Amniotic epithelial cell (primary cell): ENCODE measurements at regions not wholly inside any gene's neighbourhood (a gene's known extent, or its start where the extent isn't known, plus 50 kb on each side); places are given as distances from the start of the nearest gene placed in this dataset.

Experiments used
- DNase-seq: peaks from one replicate; pipeline ENCODE4 v3.0.0-alpha.2; 2010; ENCODE audit warnings: low read depth

DNA sequence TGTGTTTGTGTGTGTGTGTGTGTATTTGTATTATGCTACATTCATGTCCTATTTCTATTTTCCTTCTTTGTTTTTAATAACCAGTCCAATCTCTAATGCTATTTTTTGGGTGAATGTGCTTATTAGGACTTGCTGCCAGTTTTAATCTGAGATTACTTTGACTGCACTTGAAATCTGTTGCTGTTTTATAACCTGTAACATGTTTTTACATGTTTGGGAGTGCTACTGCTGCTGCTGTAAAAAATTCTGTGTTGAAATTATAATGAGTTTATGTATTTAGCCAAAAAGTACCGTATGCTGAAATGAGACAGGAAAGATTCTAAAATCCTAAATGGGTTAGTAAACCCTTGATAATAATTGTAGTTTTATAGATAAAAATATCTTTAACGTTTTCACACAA, 104.7 kb upstream of the SSBP2 start:
- no peak for DNase-seq

DNA sequence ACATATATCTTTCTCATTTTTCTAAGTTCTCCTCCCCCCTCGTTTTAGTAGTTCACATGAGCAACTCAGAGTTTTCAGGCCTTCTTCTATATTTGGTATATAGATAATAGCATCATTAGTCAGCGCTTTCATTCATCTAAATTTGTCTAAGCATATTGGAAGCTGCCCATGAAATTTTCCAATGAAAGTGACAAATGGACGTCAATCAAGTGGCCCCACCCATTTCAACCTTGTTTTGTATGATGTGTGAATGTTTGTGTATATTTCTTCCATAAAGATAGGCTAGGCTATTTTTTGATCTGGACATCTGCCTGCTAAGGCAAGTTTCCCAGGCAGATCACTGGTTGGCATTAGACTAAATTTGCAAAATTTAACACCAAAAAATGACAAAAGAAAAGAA, 104.0 kb upstream of the SSBP2 start:
- no peak for DNase-seq

DNA sequence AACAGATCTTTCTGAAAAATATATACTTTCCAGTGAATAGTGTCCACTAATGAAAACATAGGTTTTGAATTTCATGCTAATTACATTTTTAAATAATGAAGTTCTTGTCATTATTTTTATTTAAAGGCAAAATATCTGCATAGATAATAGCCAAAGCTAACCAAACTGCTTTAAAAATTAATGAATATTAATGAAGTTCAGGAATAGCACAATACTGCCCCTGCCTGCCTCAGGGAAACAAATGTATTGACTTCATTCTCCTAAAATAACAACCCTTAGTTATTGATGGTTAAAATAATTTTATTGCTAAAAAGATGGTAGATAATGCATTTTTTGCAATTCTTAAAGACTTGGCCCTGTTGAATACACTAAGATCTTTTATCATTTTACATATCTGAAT, 103.6 kb upstream of the SSBP2 start:
- no peak for DNase-seq

DNA sequence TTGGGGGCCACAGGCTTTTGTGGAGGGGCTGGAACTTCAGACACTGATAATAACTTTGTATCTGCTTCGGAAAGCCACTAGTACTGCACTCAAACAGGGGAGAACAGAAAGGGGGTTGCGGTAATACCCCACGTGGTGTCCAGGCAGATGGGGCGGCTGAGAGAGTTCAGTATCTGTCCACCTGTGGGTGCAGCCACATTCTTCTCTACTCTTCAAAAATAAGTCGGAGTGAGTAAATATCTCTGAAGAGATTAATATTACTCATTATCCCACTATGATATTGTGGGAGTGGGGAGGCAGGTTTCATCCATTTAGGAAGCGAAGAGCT, 102.1 kb upstream of the SSBP2 start:
- no peak for DNase-seq

DNA sequence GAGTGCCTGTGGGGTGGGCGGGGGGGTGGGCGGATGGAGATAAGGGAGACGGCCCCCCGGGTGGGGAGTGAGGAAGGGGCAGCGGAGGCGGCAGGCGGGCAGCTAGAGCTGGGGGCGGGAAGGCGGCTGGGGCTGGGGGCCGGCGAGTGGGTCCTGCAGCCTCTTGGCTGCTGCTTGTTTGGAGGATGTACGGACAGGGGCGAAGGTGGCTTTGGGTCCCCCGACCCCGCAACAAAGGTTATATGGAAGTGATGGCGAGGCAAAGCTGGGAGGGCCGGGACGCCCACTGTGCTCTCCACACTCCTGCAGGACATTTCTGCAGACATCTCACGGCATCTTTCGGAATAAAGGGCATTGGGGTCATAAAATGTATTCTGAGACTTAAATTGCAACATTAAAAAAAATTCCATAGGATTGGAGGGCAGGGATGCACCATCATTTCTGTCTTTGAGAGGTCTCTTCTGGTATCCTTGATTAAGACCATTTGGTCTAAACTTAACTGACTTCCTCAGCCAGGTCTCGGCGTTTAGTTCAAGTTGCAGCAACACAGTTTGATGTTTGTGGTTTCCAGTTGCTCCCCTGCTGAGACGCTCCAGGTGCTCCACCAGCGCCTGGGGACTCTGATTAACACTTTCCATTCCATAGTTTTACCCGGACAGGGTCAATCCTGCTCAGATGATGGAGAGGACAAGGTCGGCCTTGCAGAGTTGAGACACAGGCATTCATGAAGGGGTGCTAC, 101.6 kb upstream of the SSBP2 start:
- DNase-seq = peak; percentile 37

DNA sequence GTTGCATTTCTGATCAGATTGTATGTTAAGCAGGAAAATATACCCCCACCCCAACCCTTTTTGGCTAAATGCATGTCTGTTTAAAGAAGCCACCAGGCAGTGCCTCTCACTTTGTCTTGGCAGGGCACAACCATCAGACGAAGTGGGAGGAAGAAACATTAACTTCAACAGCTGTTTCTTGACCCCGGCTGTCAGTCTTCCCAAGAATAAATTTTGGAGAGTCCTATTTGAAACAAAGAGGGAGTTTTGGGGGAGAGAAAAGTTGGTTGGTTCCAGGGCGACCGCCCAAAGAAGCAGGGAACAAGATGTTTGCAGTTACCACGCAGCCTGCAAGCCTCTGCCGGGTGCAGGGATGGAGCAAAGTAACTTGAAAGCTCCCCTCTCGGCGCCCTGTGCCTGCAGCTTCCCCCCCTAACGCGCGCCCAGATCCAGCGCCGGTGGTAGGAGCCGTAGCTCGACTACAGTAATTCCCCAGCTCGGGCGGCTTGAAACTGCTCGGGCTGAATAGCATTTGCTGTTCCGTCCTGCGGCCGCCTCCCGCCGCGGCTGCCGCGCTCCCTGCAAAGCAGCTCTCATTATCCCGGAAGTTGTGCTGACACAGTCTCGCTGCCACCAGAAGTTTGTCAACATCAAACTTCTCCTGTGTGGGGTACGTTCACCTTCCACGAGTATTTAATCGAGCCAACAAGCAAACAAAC, 100.7 kb upstream of the SSBP2 start:
- peak; percentile 93 for DNase-seq

DNA sequence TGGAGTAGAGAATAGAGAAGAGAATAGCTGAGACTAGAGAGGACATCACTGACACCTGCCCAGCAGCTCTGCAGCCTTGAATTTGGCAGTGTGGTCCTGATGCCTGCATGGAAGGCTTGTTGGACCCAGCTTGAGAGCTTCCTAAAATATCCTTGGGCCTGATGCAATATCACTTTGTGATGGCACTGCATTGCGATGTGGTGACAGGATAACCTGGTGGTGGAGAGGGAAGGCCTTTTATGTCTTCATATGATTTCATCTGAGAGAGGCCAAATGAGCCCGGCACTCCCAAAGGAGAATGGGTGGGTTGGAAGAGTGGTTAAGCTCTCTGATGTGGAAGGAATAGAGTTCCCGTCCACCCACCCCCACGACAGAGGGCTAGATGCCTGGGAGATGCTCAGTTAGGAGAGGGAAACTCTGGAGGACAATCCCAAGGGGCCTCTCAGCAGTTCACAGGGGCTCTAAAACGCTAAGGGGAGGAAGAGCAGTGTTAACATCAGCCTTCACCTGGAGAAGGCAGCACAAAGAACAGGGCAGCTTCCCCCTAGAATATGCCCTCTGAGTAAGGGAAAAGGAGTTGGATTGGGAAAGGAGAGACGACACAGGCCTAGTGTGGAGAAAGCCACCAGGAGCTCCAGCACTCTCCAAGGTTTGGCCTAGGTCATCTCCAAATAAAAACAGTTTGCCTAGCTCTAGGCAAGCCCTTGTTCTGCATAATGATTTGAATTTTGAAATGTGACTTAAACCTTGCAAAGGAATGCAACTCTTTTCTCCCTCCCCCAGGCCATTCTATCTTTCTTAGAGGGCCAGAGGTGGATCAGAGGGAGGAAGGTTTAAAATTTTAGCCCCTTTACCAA, 99.8 kb upstream of the SSBP2 start:
- DNase-seq = no peak

DNA sequence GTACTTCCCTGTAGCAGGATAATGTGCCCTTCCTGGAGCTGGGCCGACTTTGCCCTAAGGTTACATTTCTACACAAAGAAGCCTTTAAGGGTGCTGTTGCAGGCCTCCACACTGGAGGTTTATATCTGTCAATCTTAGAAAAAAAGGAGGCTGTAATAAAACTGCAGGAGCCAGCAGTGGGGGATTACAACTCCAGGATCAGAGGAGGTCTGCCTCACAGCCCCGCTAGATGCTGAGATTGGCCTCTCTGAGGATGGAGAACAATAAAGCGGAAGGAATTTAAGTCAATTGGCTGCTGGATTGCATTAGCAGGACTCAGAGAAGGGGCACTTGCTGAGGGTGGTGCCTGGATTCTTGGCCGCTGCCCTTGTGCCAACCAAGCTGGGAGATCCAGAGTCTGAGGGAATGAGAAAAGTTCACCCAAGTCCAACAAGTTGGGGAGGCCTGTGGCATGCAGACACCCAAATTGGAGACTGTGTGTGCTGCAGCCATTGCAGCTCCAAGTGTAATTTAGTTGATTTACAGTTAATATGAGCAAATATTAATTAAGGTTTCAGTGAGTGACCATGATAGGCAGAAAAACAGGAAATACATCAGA, 99.0 kb upstream of the SSBP2 start:
- no peak for DNase-seq

DNA sequence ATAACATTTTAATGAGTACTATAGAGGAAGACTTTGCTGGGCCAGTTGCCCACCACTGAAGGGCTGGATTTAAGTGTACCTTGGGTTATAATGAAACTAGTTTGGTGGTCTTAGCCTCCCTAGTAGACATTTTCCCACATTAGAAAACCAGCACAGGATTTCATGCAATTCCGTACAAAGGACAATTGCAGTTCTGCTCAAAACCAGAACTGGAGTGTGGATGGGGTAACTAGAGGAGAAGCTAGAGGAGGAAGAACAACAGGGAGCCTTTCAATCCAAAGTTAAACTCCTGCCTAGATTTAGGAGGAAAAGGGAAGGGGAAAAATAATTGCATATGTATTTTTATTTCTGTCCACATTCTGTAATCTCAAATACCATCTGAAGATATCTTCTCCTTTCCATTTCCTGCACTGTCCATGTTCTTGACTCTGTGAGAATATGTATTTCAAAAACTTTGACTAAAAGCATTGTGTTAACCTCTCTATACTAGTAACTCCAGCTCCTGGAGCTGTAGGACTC, 97.5 kb upstream of the SSBP2 start:
- peak; percentile 35 for DNase-seq

DNA sequence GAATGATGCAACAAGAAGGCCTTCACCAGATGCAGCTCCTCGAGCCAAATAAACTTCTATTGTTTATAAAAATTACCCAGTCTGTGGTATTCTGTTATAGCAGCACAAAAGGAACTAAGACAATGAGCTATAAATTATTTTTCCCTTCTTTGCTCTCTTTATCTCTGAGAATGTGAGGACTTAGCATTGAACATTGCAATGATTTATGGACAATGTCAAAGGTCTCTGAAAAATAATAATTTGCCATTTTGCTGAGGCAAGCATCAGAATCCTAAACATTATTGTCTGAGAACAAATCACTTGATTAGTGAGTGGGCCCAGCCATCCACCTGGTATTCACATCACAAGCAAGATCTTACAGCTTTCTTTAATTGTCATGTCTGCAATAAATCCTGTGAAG, 95.4 kb upstream of the SSBP2 start:
- no peak for DNase-seq

DNA sequence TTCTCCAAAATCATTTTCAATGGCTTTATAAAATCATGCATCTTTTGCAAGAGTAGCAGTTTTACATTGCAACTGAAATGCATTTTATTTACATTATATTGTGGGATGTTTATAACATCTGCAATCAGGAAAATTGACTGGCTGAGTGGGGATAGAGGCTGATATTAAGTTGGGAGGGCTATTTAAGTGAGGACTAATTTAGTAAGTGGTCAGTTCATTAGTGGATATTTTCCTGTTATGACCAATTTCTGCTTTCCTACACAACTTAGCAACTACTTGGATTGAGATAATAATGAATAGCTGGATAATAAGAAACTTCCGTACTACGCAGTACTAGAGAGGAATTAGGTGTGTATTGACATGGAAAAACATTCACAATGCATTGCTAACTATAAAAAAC, 92.9 kb upstream of the SSBP2 start:
- DNase-seq = no peak

DNA sequence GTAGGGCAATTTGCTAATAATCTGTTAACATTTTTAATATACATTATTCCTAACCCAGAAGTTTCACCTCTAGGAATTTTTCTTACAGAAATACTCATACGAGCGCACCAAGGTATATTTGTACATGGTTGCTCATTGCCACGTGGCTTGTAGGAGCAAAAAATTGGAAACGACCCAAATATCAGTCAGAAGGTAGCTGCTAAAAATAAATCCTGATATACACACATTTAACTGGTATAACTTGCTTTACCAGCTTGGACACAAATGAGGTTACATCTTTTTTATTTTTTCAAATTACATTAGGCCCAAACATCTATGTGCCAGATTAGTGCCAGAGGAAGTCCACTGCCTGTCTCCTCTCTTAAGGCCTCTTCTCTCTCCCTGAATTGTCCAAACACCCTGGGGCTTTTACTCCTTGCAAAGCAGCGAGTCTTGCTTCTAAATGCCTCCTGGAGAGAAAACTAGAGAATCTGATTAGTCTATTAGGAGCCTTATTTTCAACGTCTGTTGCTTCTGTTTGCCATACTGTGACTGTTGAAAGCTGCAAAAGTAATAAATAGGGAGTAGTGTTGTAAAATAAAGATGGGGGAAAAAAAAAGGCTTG, 92.0 kb upstream of the SSBP2 start:
- DNase-seq = no peak

DNA sequence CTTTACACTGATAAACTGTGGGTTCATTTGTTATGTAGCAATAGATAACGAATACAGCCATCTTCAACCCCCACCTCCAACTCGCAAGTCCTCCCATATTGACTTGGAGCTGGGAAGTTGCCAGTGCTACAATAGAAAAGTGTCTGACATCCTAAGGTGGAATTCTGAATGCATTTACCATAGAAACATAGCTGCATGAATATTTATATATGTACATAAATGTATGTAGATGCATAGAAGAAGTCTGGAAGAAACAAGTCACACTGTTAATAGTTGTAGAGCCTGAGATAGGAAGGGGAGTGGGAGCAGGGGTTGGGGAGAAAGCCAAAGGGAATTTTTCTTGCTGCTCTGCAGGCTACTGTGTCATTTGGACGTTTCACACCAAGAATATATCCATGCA, 88.1 kb upstream of the SSBP2 start:
- DNase-seq = no peak

DNA sequence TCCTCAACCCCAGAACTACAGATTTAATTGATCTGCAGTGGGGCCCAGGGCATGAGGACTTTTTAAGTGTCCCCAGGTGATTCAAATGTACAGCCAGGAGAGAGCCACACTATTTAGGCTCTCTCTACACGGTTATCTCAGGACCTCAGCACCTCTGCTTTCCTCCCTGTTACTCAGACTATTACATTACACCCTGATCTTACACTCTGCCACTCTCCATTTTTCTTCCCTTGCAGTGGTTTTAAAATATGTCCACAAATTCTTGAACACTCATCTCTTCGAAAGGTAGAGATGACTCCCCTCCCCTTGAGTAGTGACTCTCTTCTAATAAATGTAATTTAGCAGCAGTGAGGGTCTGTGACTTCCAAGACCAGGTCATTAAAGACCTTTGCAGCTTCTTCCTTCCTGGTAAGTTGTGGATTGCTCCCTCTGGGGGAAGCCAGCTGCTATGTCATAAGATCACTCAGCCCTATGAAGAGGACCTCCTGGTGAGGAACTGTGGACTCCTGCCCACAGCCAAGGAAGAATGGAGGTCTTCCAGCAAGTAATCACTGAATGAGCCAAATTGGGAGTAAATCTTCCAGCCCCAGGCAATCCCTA, 87.5 kb upstream of the SSBP2 start:
- peak; percentile 59 for DNase-seq

DNA sequence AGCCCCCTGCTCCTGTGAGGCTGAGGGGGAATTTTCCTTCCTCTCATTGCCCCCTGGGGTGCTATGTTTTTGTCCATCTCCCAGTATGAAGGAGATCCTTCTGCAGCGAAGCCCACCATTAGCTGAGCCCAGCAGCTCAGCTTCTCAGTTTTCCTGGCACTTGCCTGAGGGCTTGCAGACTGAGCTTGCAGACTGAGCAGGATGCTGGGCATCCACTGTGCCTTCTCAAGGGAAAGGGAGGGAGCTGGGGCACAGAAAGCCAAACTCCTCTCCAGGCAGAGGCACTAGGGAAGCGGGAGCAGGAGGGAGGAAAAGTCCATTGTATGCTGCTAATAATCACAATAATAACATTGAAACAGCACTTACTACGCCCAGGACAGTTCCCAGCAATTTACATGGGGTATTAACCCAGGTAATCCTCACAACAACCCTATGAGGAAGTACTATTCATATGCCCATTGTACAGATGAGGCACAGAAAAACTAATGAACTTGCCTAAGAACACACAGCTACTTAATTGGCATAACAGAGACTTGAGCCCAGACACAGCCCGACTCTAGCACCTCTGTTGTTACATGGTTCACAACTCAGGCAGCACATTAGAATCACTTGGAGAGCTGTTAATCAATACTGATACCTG, 86.9 kb upstream of the SSBP2 start:
- no peak for DNase-seq

DNA sequence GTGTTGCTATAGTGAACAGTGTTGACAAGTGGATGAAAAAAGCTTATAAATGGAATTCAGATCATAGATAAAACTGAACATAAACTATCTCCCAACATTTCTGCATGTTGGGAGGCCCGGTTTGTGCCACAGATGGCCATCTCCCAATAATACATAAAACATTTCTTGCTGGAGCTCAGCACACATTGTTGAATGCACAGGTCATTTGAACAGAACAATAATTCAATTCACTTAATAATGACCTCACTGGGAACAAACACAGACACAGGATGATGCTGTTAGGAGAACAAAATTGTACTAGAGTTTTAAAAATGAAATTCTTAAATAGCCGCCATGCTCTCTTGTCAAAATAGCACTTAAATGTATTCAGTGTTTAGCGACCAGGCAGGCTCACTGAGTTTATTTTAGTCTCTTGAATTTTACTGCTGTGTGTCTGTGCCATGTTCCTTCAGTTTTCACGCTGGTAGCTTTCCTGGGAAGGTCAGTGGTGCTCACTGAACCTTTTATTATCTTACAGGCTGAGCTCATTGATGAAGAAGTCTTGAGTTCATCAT, 85.0 kb upstream of the SSBP2 start:
- DNase-seq = peak; percentile 27

DNA sequence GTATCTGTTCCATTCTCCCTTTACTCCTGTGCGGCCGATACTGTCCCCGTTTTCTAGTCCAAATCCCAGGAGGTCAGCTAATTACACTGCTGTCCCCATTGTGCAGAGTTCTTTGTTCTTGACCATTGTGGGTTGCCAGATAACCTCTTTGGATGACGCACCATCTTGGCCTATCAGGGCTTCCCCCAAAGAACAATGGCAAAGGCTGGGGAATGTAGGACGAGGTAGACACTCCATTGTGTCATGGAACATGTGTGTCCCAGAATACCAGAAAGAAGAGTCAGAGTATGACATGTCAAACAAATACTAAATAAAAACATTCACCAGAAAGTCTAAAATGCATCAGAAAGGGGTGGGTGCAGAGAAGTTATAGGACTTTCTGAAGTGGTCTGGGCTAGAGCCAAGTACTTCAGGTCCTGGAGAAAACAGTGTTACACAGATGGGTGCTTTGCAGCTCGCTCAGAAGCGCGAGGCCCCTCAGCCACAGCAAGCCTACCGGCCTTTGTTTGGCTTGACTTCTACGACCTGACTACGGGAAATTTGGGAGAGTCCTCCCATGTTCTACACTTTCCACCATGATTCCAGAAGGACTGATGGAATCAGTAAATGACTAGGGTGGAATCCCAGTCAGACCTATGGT, 83.2 kb upstream of the SSBP2 start:
- no peak for DNase-seq

DNA sequence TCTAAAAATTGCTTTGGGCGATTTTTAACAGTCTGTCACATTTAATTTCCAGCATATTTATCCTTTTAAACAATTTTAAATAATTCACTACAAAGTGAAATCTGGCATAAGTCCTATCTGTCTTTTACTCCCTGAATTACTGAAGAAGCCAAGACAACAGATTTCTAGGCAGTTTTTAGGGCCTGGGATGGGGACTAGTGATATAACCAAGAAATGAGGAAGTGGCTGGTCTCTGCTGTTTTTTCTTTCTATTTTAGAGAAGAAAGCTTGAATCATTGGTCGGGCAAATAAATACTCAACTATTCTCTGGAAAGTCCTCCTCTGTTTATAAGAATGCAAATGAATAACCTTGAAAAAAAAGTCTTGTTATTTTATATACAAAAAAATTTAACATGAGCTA, 79.7 kb upstream of the SSBP2 start:
- no peak for DNase-seq

DNA sequence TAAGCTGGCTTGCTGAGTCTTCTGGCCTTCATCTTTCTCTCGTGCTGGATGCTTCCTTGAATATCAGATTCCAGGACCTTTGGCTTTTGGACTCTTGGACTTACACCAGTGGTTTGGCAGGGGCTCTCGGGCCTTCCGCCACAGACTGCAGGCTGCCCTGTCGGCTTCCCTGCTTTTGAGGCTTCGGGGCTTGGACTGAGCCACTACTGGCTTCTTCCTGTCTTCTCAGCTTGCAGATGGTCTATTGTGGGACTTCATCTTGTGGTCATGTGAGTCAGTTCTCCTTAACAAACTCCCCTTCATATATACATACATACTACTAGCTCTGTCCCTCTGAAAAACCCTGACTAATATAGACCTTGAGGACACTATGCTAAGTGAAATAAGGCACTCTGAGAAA, 78.3 kb upstream of the SSBP2 start:
- DNase-seq = no peak

DNA sequence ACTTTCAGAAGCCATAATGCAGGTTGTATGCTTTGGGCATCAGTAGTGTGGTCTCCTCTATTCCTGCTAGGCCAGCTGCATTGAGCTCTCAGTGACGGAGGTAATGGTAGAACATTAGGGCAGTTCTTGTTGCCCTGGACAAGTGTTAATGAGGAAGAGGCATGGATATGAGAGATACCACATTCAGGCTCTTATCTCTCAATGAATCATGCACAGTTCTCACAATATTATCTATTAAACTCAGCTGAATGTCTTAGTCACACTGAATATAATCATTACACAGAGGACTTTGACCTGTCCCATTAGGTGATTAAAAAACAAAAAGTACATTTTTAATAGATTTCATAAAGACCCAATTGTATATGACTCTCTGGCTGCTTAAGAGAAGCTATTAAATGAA, 76.6 kb upstream of the SSBP2 start:
- no peak for DNase-seq
